ENCODE measurements at regions not wholly inside any gene's neighbourhood (a gene's known extent, or its start where the extent isn't known, plus 50 kb on each side); places are given as distances from the start of the nearest gene placed in this dataset.

GRCh38 chr9:16120727-16121126, 567.9 kb downstream of the CCDC171 start:
- Histone ChIP-seq H3K79me2 (no peaks in the 10 kb centered on the region), H3K36me3 (replicated peaks; ENCODE audit: insufficient read depth, low read depth) (no peaks in the 10 kb centered on the region), H3K4me1 (ENCODE audit: insufficient read depth) (no peaks in the 10 kb centered on the region), H2AFZ (no peak overlapping the region), H3K27ac (no peak overlapping the region), H3K9me2 (replicated peaks; ENCODE audit: insufficient read depth) (no peaks in the 10 kb centered on the region), H3K9me3 (ENCODE audit: low read depth) (no peaks in the 10 kb centered on the region), H4K20me1 (ENCODE audit: insufficient read depth, poor library complexity, severe bottlenecking) (no peaks in the 10 kb centered on the region), H3K27me3 (no peaks in the 10 kb centered on the region), H3K4me2 (no peak overlapping the region), H3K4me3 (no peak overlapping the region)
- no peak for DNase-seq (ENCODE audit: low spot score)
- 90% methylated on average over 7 of the region's 7 CpGs for whole genome bisulfite sequencing (ENCODE audit: low lambda C conversion rate, missing lambda C conversion rate)
- TF ChIP-seq EZH2 (IDR thresholded peaks at IDR 0.05; ENCODE audit: borderline replicate concordance) (no peak), EZH2phosphoT487 (IDR thresholded peaks at IDR 0.05; ENCODE audit: low read depth, severe bottlenecking, unreplicated experiment) (no peak), CTCF (IDR thresholded peaks at IDR 0.05; ENCODE audit: poor library complexity) (no peak)

- no peaks in the 10 kb centered on the region for H3K4me1 ChIP-seq (ENCODE audit: insufficient read depth)
- H3K4me3 ChIP-seq, result no peak overlapping the region
- H3K9me3 ChIP-seq (ENCODE audit: low read depth), result no peaks in the 10 kb centered on the region
- no peaks in the 10 kb centered on the region for H4K20me1 ChIP-seq (ENCODE audit: insufficient read depth, poor library complexity, severe bottlenecking)
- no peaks in the 10 kb centered on the region for H3K27me3 ChIP-seq
- DNase-seq (ENCODE audit: low spot score), result no peak
- 83% methylated on average over 9 of the region's 9 CpGs for WGBS (ENCODE audit: low lambda C conversion rate, missing lambda C conversion rate)
- no peaks in the 10 kb centered on the region for H3K9me2 ChIP-seq (replicated peaks; ENCODE audit: insufficient read depth)
- no peak overlapping the region for H3K4me2 ChIP-seq
- no peaks in the 10 kb centered on the region for H3K36me3 ChIP-seq (replicated peaks; ENCODE audit: insufficient read depth, low read depth)
- no peak overlapping the region for H3K27ac ChIP-seq
- no peaks in the 10 kb centered on the region for H3K79me2 ChIP-seq
- peak overlapping the region; percentile 24 for H2AFZ ChIP-seq
- TF ChIP-seq CTCF (IDR thresholded peaks at IDR 0.05; ENCODE audit: poor library complexity) (no peak), EZH2phosphoT487 (IDR thresholded peaks at IDR 0.05; ENCODE audit: low read depth, severe bottlenecking, unreplicated experiment) (no peak), EZH2 (IDR thresholded peaks at IDR 0.05; ENCODE audit: borderline replicate concordance) (no peak)
Observed at GRCh38 chr9:16121168-16121567, 568.3 kb downstream of the CCDC171 start.

GRCh38 chr9:16121601-16122286, 568.9 kb downstream of the CCDC171 start:
- Histone ChIP-seq H3K27me3 (no peaks in the 10 kb centered on the region), H3K9me2 (replicated peaks; ENCODE audit: insufficient read depth) (no peaks in the 10 kb centered on the region), H3K9me3 (ENCODE audit: low read depth) (no peaks in the 10 kb centered on the region), H3K4me2 (no peak overlapping the region), H3K4me1 (ENCODE audit: insufficient read depth) (no peaks in the 10 kb centered on the region), H3K27ac (no peak overlapping the region), H3K4me3 (no peak overlapping the region), H2AFZ (peak overlapping the region; percentile 24), H4K20me1 (ENCODE audit: insufficient read depth, poor library complexity, severe bottlenecking) (no peaks in the 10 kb centered on the region), H3K36me3 (replicated peaks; ENCODE audit: insufficient read depth, low read depth) (no peaks in the 10 kb centered on the region), H3K79me2 (no peaks in the 10 kb centered on the region)
- 64% methylated on average over 7 of the region's 7 CpGs for WGBS (ENCODE audit: low lambda C conversion rate, missing lambda C conversion rate)
- no peak for DNase-seq (ENCODE audit: low spot score)
- TF ChIP-seq EZH2phosphoT487 (IDR thresholded peaks at IDR 0.05; ENCODE audit: low read depth, severe bottlenecking, unreplicated experiment), result no peak
- TF ChIP-seq EZH2 (IDR thresholded peaks at IDR 0.05; ENCODE audit: borderline replicate concordance), result no peak
- TF ChIP-seq CTCF (IDR thresholded peaks at IDR 0.05; ENCODE audit: poor library complexity), result no peak
